HG03575 (cell line): ENCODE measurements at regions not wholly inside any gene's neighbourhood (a gene's known extent, or its start where the extent isn't known, plus 50 kb on each side); places are given as distances from the start of the nearest gene placed in this dataset.

Experiments
- ATAC-seq: cut with Tn5 transposase; IDR thresholded peaks from one replicate; pipeline ENCODE4 v1.9.1; 2021; ENCODE audit not compliant: unreplicated experiment, insufficient number of reproducible peaks, low FRiP score; ENCODE audit errors: extremely low read depth

DNA sequence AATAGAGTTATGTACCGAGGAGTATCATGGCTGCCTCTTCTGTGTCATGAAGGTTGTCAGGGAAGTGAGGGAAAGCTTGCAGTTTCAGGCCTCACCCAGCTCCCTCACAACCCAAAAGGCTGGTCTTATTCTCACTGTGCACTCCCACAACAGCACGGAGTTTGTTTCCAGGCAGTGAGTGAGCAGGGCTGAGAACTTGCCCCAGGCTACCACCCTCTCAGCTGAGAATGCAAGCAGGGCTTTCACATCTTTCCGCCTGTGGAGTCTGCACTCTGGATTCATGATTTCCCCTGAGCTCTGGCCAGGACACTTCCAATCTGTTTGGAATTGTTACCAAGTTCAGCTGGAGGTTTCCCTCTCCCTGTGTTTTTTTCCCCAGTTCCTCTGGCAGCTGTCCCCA lies 2284.7 kb upstream of the PCDH20 start:
- no peak for ATAC-seq

GRCh38 chr13:63699948-63700347 lies 2284.3 kb upstream of the PCDH20 start:
- no peak for ATAC-seq

DNA sequence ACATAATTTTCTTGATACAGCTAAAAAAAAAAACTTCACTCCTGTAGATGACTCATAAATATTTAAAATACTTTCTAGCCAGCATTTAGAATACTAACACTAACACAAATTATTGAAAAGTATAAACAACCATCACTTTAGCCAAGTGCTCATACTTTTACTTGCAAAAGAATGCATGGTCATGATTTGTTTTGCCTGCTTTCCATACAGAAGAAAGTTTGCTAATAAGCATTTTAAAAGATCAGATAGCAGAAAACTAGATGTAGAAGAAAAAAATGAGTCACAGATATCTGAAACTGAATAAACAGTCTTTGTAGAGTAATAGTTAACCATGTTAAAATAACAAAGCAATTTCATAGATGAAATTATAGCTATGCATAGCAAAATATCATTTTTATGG lies 2280.4 kb upstream of the PCDH20 start:
- no peak for ATAC-seq

GRCh38 chr13:63693696-63694095 lies 2278.0 kb upstream of the PCDH20 start:
- ATAC-seq, result no peak

GRCh38 chr13:63691474-63691873 lies 2275.8 kb upstream of the PCDH20 start:
- no peak for ATAC-seq

DNA sequence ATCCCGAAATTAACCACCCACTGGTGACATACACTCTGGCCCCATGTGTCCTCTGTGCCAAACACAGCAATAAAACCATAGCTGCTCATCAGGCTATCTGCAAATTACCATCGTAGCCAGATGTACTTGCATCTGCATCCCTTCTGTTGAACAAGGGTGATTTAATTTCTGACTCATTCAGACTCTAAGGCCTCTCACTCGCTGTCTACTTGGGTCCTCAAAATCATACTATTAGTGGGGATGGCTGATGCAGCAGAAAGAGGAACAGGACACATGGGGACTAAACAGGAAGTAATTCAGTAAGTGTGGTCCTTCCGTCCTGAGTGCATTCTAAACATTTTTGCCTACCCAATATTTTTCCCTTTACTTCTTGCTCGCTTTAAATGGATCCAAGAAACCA lies 2275.0 kb upstream of the PCDH20 start:
- ATAC-seq, result no peak

DNA sequence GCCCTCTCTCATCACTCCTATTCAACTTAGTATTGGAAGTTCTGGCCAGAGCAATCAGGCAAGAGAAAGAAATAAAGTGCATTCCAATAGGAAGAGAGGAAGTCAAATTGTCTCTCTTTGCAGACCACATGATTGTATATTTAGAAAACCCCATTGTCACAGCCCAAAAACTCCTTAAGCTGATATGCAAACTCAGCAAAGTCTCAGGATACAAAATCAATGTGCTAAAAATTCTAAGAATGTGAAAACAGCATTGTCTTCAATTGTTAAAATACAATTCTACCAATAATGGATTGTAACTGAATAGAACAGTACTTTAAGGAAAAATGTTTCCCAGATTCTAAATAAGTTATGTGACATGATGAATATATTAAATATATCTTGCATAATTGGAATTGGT lies 2269.2 kb upstream of the PCDH20 start:
- no peak for ATAC-seq

- no peak for ATAC-seq
These were observed 2265.1 kb upstream of the PCDH20 start for GRCh38 chr13:63680704-63681103.

GRCh38 chr13:63671296-63671695 lies 2255.6 kb upstream of the PCDH20 start:
- no peak for ATAC-seq

GRCh38 chr13:63651394-63651793 lies 2235.7 kb upstream of the PCDH20 start:
- no peak for ATAC-seq

DNA sequence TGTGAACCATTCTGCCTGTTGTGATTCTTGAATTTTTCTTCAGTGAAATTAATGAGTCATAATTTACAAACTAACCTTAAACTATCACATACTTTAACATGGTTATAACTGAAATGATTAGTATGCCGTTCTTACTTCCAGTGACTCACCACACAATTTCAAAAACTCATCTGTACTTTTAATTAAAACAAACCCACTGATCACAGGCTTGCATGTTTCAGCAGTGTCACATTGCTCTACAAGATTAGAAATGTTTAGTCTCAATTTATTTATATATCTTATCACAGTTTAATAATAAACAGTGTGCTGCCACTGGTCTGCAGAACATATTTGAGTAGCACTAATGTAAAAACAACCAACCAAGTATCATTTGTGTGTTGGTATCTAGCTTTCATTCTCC lies 2227.9 kb upstream of the PCDH20 start:
- ATAC-seq, result no peak

DNA sequence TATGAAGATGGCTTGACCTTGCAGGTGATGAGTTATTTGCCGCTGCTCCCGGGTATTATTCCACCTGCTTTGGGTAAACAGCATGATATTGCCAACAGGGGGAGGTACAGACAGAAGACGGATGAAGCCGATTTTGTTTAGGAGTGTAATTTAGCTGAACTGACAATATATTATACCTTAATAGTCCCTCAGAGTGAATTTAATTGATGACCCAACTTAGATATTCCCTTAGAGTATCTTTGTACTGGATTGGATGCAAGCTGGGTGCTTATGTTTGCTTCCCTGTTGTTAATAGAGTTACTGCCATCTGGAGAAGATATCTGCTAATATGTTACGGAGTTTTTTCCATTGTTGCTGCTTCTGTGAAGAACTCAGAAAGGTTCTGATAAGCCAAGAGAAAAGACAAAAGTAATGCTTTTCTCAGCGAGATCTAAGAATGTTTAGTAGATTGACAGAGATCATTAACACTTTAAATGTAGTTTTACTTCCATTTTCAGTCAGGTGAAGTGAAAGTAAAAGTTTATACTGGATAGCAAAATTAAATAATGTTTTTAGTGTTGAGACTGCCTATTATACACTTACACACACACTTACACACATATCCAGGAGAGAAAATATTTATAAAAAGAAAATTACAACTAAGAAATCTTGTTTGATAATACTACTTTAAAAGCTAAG lies 2220.8 kb upstream of the PCDH20 start:
- ATAC-seq, result no peak

DNA sequence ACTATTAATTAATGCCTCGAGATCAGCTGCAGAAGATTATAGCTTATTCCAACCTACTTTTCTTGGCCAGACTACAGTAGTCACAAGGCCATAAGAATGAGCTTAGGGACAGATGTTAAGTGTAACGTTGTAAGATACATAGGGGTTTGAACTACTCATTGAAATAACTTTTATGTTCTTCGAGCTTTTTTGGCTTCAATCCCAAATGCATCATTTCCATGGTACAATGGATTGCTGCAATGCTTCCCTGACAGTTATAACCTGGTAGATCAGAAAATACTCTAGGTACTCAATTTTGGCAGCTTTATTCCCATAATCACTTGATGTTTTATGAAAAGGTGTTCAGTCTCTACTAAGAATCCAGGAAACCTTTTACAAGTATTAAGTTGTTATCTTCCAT lies 2216.7 kb upstream of the PCDH20 start:
- no peak for ATAC-seq

DNA sequence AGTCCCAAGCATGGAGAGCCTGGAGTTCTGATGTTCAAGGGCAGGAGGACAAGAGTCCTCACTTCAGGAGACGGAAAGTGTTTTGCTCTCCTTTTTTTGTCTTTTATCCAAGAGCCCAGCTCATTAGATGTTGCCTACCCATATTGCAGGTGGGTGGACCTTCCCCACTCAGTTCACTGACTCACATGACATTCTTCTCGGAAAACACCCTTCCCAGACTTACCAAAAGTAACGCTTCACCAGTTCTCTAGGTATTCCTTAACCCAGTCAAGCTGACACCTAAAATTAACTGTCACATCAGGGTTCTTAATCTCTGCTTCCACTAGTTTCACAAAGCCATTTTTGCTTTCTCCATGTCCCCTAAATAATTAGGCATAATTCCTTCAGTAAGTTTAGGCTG lies 2215.4 kb upstream of the PCDH20 start:
- no peak for ATAC-seq

DNA sequence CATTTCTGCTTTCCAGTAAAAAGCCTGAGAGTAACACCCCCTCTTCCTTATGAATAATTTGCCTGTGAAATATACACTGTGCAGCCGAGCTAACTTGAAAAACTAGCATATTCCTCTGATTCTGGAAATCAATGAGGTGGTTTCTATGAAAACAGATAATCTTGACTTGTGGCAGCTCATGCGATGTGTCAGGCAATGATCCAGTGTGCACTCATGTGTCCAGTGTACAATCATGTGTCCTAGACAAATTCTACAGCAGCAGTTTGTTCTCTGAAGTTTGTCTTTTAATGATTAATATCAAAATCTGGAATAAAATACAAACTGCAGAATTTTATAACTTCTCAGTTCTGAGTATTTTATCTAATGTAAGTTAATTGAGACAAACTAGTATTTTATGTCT lies 2213.9 kb upstream of the PCDH20 start:
- ATAC-seq, result no peak

DNA sequence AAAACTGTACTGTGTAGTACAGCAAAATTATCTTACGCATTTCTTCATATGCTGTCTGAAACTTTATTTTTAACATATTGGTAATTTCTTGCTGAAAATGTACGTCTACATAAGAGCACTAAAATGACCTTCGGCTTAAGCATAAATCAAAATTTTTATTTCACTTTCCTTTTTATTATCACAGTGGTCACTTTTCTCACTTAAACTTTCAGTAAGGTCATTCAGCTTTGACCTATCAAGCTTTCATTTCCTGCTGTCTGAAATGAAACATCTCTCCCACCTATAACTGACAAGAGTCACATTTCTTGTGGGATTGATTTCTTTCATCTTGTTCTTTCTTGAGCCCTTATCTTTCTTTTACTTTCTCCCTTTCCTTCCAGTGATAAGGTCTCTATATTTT lies 2212.7 kb upstream of the PCDH20 start:
- ATAC-seq, result no peak

- no peak for ATAC-seq
These were observed 2210.2 kb upstream of the PCDH20 start for GRCh38 chr13:63625869-63626268.

GRCh38 chr13:63614874-63615612 lies 2199.4 kb upstream of the PCDH20 start:
- no peak for ATAC-seq

DNA sequence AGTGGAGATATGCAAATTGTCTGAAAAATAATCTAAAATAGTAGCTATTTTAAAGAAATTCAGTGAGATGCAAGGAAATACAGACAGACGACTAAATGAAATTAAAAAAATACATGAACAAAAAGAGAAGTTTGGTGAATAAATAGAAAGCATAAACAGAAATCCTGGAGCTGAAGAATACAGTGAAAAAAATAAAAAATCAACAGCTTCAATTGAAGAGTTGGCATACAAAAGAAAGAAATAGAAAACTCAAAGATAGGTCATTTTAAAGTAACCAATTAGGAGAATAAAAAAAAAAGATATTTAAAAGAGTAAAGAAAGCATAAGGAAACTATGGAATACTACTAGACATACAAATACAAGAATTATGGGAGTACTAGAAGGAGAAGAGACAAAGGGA lies 2191.5 kb upstream of the PCDH20 start:
- no peak for ATAC-seq

GRCh38 chr13:63605962-63606361 lies 2190.3 kb upstream of the PCDH20 start:
- no peak for ATAC-seq

- no peak for ATAC-seq
These were observed 2189.8 kb upstream of the PCDH20 start for GRCh38 chr13:63605403-63605802.
